B cell (primary cell): ENCODE measurements at regions not wholly inside any gene's neighbourhood (a gene's known extent, or its start where the extent isn't known, plus 50 kb on each side); places are given as distances from the start of the nearest gene placed in this dataset.

Experiments
- ATAC-seq: fragments of 200-7000 bp; cut with Tn5 transposase; one replicate; pipeline ENCODE4 v1.10.0; 2021; ENCODE audit warnings: low read depth, mild to moderate bottlenecking, moderate number of reproducible peaks, moderate library complexity
- CTCF ChIA-PET: fragments of 350-600 bp; sonication (Branson Sonifier 250); formaldehyde crosslinking; loops from one replicate; lab custom pipeline; 2021; ENCODE audit warnings: antibody characterized with exemption, inconsistent platforms; lab: Charles Lee
- POLR2A ChIA-PET: fragments of 350-600 bp; sonication (Branson Sonifier 250); formaldehyde crosslinking; loops from one replicate; lab custom pipeline; 2021; ENCODE audit warnings: antibody characterized with exemption; lab: Charles Lee
- DNase-seq: peaks from one replicate; pipeline ENCODE4 v3.0.0; 2013
- H2AFZ ChIP-seq: 2 replicates; pipeline ENCODE4 v1.6.1; 2012; ENCODE audit warnings: mild to moderate bottlenecking, low read depth, low read length; ENCODE audit not compliant: insufficient read depth, poor library complexity, severe bottlenecking
- H3K27ac ChIP-seq, 2 donors: 1 replicate in 1 of 2; 2 replicates in 1 of 2; pipeline ENCODE4 v1.5.1; 2012 to 2013; ENCODE audit warnings: low read length in 2 of 2, mild to moderate bottlenecking in 2 of 2, moderate library complexity in 1 of 2
- H3K27me3 ChIP-seq, 4 experiments: fragments of 200-600 bp in 1 of 4; sonication (generic) in 1 of 4; replicated peaks in 1 of 4; 1 replicate in 2 of 4; 2 replicates in 2 of 4; pipeline versions ENCODE4 v1.6.1 to v1.7.0; 2013 to 2016; ENCODE audit warnings: low read length in 3 of 4, mild to moderate bottlenecking in 2 of 4, mixed read lengths in 1 of 4, moderate library complexity in 1 of 4; ENCODE audit not compliant: insufficient read depth in 4 of 4, control insufficient read depth in 3 of 4; ENCODE audit errors: control extremely low read depth in 1 of 4
- H3K36me3 ChIP-seq, 2 experiments: replicated peaks in 1 of 2; 1 replicate in 1 of 2; 2 replicates in 1 of 2; pipeline versions ENCODE4 v1.6.1 to v1.7.1; 2013; ENCODE audit warnings: low read length in 1 of 2; ENCODE audit not compliant: insufficient read depth in 2 of 2, control insufficient read depth in 1 of 2; ENCODE audit errors: control extremely low read depth in 1 of 2, extremely low read depth in 1 of 2
- H3K4me1 ChIP-seq, 2 donors: fragments of 200-600 bp in 1 of 2; sonication (generic) in 1 of 2; 1 replicate in 1 of 2; 2 replicates in 1 of 2; pipeline versions ENCODE4 v1.5.1 to v1.6.1; 2013 to 2017; ENCODE audit warnings: low read length in 2 of 2; ENCODE audit not compliant: control insufficient read depth in 2 of 2, insufficient read depth in 2 of 2
- H3K4me2 ChIP-seq: replicated peaks from 2 replicates; pipeline ENCODE3; 2012; ENCODE audit warnings: mild to moderate bottlenecking, low read depth, low read length; ENCODE audit not compliant: poor library complexity, severe bottlenecking
- H3K4me3 ChIP-seq, 5 experiments: fragments of 200-600 bp in 1 of 5; sonication (generic) in 1 of 5; 1 replicate in 3 of 5; 2 replicates in 2 of 5; pipeline versions ENCODE4 v1.5.1 to v1.7.0; 2011 to 2016; ENCODE audit warnings: low read length in 4 of 5, mild to moderate bottlenecking in 4 of 5, low read depth in 2 of 5, control low read depth in 1 of 5, moderate library complexity in 1 of 5; ENCODE audit not compliant: insufficient read depth in 1 of 5; ENCODE audit errors: control extremely low read depth in 1 of 5, extremely low read depth in 1 of 5
- H3K79me2 ChIP-seq: fragments of 200-600 bp; sonication (generic); one replicate; pipeline ENCODE4 v1.6.0; 2016; ENCODE audit warnings: low read length; ENCODE audit not compliant: control insufficient read depth, insufficient read depth
- H3K9ac ChIP-seq: fragments of 200-600 bp; sonication (generic); 2 replicates; pipeline ENCODE4 v1.6.1; 2017; ENCODE audit warnings: mild to moderate bottlenecking, low read length, moderate library complexity
- H3K9me3 ChIP-seq, 3 donors: one replicate each; pipeline versions ENCODE4 v1.6.1 to v1.7.1; 2013; ENCODE audit warnings: low read length in 2 of 3; ENCODE audit not compliant: control insufficient read depth in 2 of 3, insufficient read depth in 1 of 3; ENCODE audit errors: control extremely low read depth in 1 of 3
- H4K20me1 ChIP-seq: 2 replicates; pipeline ENCODE4 v1.6.0; 2012; ENCODE audit warnings: mild to moderate bottlenecking, low read length; ENCODE audit not compliant: insufficient read depth, control insufficient read depth, poor library complexity, severe bottlenecking
- H3K27ac Mint-ChIP-seq: one replicate; pipeline ENCODE4 v1.8.0; 2021; ENCODE audit warnings: mixed read lengths
- H3K27me3 Mint-ChIP-seq: one replicate; pipeline ENCODE4 v1.8.0; 2021; ENCODE audit warnings: mixed read lengths
- H3K4me1 Mint-ChIP-seq: one replicate; pipeline ENCODE4 v1.8.0; 2021; ENCODE audit warnings: mixed read lengths
- H3K4me3 Mint-ChIP-seq: one replicate; pipeline ENCODE4 v1.8.0; 2021; ENCODE audit warnings: mixed read lengths
- H3K9me3 Mint-ChIP-seq: one replicate; pipeline ENCODE4 v1.8.0; 2022; ENCODE audit warnings: mixed read lengths; ENCODE audit not compliant: insufficient read depth
- EZH2 ChIP-seq: IDR thresholded peaks from 2 replicates; pipeline ENCODE4 v1.6.1; 2012; ENCODE audit warnings: borderline replicate concordance, low read depth, mild to moderate bottlenecking, moderate library complexity, low read length; ENCODE audit not compliant: insufficient read depth, poor library complexity, severe bottlenecking
- WGBS: methylation state at CpG from one replicate; pipeline ENCODE4 v1.1.5; 2013; ENCODE audit warnings: missing lambda C conversion rate; ENCODE audit not compliant: insufficient coverage; 5-methylcytosine and 5-hydroxymethylcytosine counted together
- intact Hi-C: fragments of 100-400 bp; cut with micrococcal nuclease; formaldehyde crosslinking; loops from one replicate; pipeline ENCODE4 v1.10.0; 2022
- TF ChIP-seq, protein P1 (sequence below): fragments of 200-600 bp; IDR thresholded peaks from one replicate; pipeline ENCODE4 v1.8.0; 2022; ENCODE audit warnings: antibody characterized with exemption, mild to moderate bottlenecking

DNA sequence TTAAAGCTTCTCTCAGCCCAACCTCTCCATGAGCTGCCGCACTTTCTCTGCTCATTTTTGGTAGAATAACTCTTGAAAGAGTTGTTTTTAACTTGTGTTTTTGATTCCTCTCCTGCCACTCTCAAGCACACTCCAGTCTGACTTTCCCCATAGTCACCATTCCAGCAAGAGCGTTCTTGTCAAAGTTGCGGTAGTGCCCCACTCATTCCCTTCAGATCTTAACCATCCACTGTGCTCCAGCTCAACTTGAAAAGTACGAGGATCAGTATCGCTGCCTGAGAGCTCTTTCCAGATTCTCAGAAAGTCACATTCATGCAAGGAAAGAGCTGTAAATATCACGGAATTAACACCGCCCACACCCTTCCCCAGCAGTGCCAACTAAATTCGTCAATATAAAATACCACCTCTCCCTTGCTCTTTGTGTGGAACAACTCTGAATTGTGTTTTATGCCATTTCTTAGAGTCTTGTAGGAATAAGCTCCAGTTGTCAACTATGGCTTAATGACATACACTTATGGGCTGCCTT is 59.7 kb upstream of the IL15 start:
- H3K9me3 Mint-ChIP-seq: no peaks in the 10 kb centered on the region
- H3K9me3 ChIP-seq: peaks cover 0 to 3% (median 1%) of the 10 kb centered on the region in 3 donors
- no peak overlapping the region for H3K4me3 ChIP-seq
- H3K27me3 Mint-ChIP-seq: no peaks in the 10 kb centered on the region
- no peak overlapping the region for H2AFZ ChIP-seq
- no peak overlapping the region for H3K4me2 ChIP-seq
- no peaks in the 10 kb centered on the region for H3K4me1 ChIP-seq
- H3K27ac ChIP-seq: no peak overlapping the region
- no peak overlapping the region for H3K27ac Mint-ChIP-seq
- H3K4me3 Mint-ChIP-seq: no peak overlapping the region
- POLR2A ChIA-PET: no interaction called here
- no peak for TF ChIP-seq EZH2
- TF ChIP-seq, protein P1, sequence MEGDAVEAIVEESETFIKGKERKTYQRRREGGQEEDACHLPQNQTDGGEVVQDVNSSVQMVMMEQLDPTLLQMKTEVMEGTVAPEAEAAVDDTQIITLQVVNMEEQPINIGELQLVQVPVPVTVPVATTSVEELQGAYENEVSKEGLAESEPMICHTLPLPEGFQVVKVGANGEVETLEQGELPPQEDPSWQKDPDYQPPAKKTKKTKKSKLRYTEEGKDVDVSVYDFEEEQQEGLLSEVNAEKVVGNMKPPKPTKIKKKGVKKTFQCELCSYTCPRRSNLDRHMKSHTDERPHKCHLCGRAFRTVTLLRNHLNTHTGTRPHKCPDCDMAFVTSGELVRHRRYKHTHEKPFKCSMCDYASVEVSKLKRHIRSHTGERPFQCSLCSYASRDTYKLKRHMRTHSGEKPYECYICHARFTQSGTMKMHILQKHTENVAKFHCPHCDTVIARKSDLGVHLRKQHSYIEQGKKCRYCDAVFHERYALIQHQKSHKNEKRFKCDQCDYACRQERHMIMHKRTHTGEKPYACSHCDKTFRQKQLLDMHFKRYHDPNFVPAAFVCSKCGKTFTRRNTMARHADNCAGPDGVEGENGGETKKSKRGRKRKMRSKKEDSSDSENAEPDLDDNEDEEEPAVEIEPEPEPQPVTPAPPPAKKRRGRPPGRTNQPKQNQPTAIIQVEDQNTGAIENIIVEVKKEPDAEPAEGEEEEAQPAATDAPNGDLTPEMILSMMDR: no peak
- 90% methylated on average over 6 of the region's 8 CpGs for WGBS
- no peaks in the 10 kb centered on the region for H3K36me3 ChIP-seq
- ATAC-seq (no peak), DNase-seq (no peak)
- H3K79me2 ChIP-seq: no peaks in the 10 kb centered on the region
- CTCF ChIA-PET: interaction anchor here (1.3 kb wide), 1 partner anchor 8 kb away, joined by 3 read pairs; no protein-coding TSS in a partner anchor
- H3K4me1 Mint-ChIP-seq: no peaks in the 10 kb centered on the region
- intact Hi-C loops: no loop called here
- H3K27me3 ChIP-seq: no peaks in the 10 kb centered on the region
- H4K20me1 ChIP-seq: no peaks in the 10 kb centered on the region
- no peak overlapping the region for H3K9ac ChIP-seq

DNA sequence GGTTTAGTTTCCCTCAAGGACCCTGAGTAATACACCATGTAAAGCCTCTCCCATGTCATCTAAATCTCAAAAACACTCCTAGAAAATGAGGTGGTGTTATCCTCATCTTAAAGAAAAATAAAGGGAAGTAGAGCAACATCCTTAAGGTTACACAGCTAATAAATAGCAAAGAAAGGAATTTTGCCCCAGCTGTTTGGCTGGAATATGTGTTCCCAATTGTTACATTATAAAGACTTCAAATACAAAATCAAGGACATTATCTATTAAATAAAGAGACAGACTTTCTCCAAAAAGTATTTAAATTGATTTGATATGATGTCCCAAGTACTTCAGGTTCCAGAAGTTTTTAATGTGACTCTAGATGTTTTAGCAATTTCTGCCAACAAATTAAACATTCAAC is 57.9 kb upstream of the IL15 start:
- Histone ChIP-seq H3K4me1 (no peaks in the 10 kb centered on the region), H3K27me3 (no peaks in the 10 kb centered on the region), H3K9me3 (peaks cover 0 to 3% (median 0%) of the 10 kb centered on the region in 3 donors), H2AFZ (no peak overlapping the region), H3K4me3 (no peak overlapping the region), H3K4me2 (no peak overlapping the region), H3K79me2 (no peaks in the 10 kb centered on the region), H3K27ac (no peak overlapping the region), H3K36me3 (no peaks in the 10 kb centered on the region), H3K9ac (no peak overlapping the region), H4K20me1 (no peaks in the 10 kb centered on the region)
- ChIA-PET POLR2A (no interaction called here), CTCF (no interaction called here)
- intact Hi-C loops: no loop called here
- H3K9me3 Mint-ChIP-seq: no peaks in the 10 kb centered on the region
- no peaks in the 10 kb centered on the region for H3K27me3 Mint-ChIP-seq
- no peak overlapping the region for H3K27ac Mint-ChIP-seq
- no peak overlapping the region for H3K4me3 Mint-ChIP-seq
- no peaks in the 10 kb centered on the region for H3K4me1 Mint-ChIP-seq
- ATAC-seq: no peak
- no peak for DNase-seq
- TF ChIP-seq, protein P1: no peak
- no peak for TF ChIP-seq EZH2
